H1 (cell line): ENCODE measurements at regions not wholly inside any gene's neighbourhood (a gene's known extent, or its start where the extent isn't known, plus 50 kb on each side); places are given as distances from the start of the nearest gene placed in this dataset.

Experiments used
- CHD7 ChIP-seq: fragments of 300-600 bp; sonication (generic); IDR thresholded peaks from 2 replicates; pipeline ENCODE4 v1.7.1; 2012; ENCODE audit warnings: low read length, moderate library complexity, mild to moderate bottlenecking, inconsistent platforms; ENCODE audit not compliant: insufficient replicate concordance
- SUZ12 ChIP-seq: fragments of 200-600 bp; sonication (generic); IDR thresholded peaks from 2 replicates; pipeline ENCODE4 v1.6.1; 2012; ENCODE audit warnings: mild to moderate bottlenecking, inconsistent platforms, low read length, moderate library complexity, mixed read lengths

GRCh38 chr4:189035091-189035490, 895.9 kb downstream of the TRIML1 start (continued):
- TF ChIP-seq CHD7 (no peak), SUZ12 (no peak)
